GM12874 (cell line): ENCODE measurements at regions not wholly inside any gene's neighbourhood (a gene's known extent, or its start where the extent isn't known, plus 50 kb on each side); places are given as distances from the start of the nearest gene placed in this dataset.

Experiments
- CTCF ChIP-seq: IDR thresholded peaks from 2 replicates; pipeline ENCODE4 v1.5.1; 2011; ENCODE audit warnings: low read depth, mild to moderate bottlenecking, control low read depth, low read length, moderate library complexity; ENCODE audit not compliant: insufficient read depth

GRCh38 chr5:143908959-143909358, 97.0 kb downstream of the HMHB1 start:
- no peak for TF ChIP-seq CTCF

- no peak for TF ChIP-seq CTCF
Observed at GRCh38 chr5:143913008-143913752, 101.2 kb downstream of the HMHB1 start.

GRCh38 chr5:143914756-143915155, 102.8 kb downstream of the HMHB1 start:
- no peak for TF ChIP-seq CTCF

GRCh38 chr5:143916451-143916850, 104.5 kb downstream of the HMHB1 start:
- TF ChIP-seq CTCF = no peak

GRCh38 chr5:143918961-143919360, 107.0 kb downstream of the HMHB1 start:
- no peak for TF ChIP-seq CTCF

- TF ChIP-seq CTCF = no peak
Observed at GRCh38 chr5:143920772-143921171, 108.8 kb downstream of the HMHB1 start.

- no peak for TF ChIP-seq CTCF
Observed at GRCh38 chr5:143921525-143922311, 109.8 kb downstream of the HMHB1 start.
